ENCODE measurements at regions not wholly inside any gene's neighbourhood (a gene's known extent, or its start where the extent isn't known, plus 50 kb on each side); places are given as distances from the start of the nearest gene placed in this dataset.

- Histone ChIP-seq H3K27ac (peak overlapping the region in 1 of 5 donors; percentile 83), H3K36me3 (replicated peaks in 1 of 2) (no peaks in the 10 kb centered on the region), H3K9me3 (replicated peaks in 1 of 3) (no peaks in the 10 kb centered on the region), H3K4me1 (replicated peaks in 1 of 2) (peaks cover 18 to 29% of the 10 kb centered on the region in 2 donors), H3K4me3 (no peak overlapping the region), H3K27me3 (no peaks in the 10 kb centered on the region)
- TF ChIP-seq, protein P1, sequence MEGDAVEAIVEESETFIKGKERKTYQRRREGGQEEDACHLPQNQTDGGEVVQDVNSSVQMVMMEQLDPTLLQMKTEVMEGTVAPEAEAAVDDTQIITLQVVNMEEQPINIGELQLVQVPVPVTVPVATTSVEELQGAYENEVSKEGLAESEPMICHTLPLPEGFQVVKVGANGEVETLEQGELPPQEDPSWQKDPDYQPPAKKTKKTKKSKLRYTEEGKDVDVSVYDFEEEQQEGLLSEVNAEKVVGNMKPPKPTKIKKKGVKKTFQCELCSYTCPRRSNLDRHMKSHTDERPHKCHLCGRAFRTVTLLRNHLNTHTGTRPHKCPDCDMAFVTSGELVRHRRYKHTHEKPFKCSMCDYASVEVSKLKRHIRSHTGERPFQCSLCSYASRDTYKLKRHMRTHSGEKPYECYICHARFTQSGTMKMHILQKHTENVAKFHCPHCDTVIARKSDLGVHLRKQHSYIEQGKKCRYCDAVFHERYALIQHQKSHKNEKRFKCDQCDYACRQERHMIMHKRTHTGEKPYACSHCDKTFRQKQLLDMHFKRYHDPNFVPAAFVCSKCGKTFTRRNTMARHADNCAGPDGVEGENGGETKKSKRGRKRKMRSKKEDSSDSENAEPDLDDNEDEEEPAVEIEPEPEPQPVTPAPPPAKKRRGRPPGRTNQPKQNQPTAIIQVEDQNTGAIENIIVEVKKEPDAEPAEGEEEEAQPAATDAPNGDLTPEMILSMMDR (IDR thresholded peaks at IDR 0.05) = no peak
- no peak for TF ChIP-seq POLR2A (IDR thresholded peaks at IDR 0.05)
- WGBS, 4 donors = 57 to 76% (median 62%) methylated on average over 7 of the region's 7 CpGs
- DNase-seq = no peak
- intact Hi-C loops (cut with DNase I) = no loop called here
These were observed 454.6 kb downstream of the MIAT start for GRCh38 chr22:27111796-27112672.

- TF ChIP-seq, protein P1 (IDR thresholded peaks at IDR 0.05) = peak in 3 of 6 experiments; percentile 9 to 22 (median 14)
- no peak for TF ChIP-seq POLR2A (IDR thresholded peaks at IDR 0.05)
- H3K27me3 ChIP-seq = no peaks in the 10 kb centered on the region
- peak overlapping the region in 2 of 5 donors; percentile 65 to 83 for H3K27ac ChIP-seq
- no peaks in the 10 kb centered on the region for H3K9me3 ChIP-seq (replicated peaks in 1 of 3)
- H3K4me1 ChIP-seq (replicated peaks in 1 of 2) = peaks cover 15 to 21% of the 10 kb centered on the region in 2 donors
- intact Hi-C loops (cut with DNase I) = no loop called here
- DNase-seq = peak; percentile 71 to 90 (median 87)
- H3K36me3 ChIP-seq (replicated peaks in 1 of 2) = no peaks in the 10 kb centered on the region
- WGBS, 4 donors = 12 to 32% (median 17%) methylated on average over 4 of the region's 4 CpGs
- no peak overlapping the region for H3K4me3 ChIP-seq
These were observed 455.8 kb downstream of the MIAT start for GRCh38 chr22:27113211-27113635.

GRCh38 chr22:27113641-27114040 lies 456.3 kb downstream of the MIAT start:
- Histone ChIP-seq H3K36me3 (replicated peaks in 1 of 2) (no peaks in the 10 kb centered on the region), H3K9me3 (replicated peaks in 1 of 3) (no peaks in the 10 kb centered on the region), H3K4me1 (replicated peaks in 1 of 2) (peaks cover 10 to 17% of the 10 kb centered on the region in 2 donors), H3K27me3 (no peaks in the 10 kb centered on the region), H3K4me3 (no peak overlapping the region), H3K27ac (peak overlapping the region in 2 of 5 donors; percentile 22 to 83)
- TF ChIP-seq, protein P1 (IDR thresholded peaks at IDR 0.05) = no peak
- no peak for TF ChIP-seq POLR2A (IDR thresholded peaks at IDR 0.05)
- DNase-seq = no peak
- intact Hi-C loops (cut with DNase I) = no loop called here

GRCh38 chr22:27114186-27114585 lies 456.8 kb downstream of the MIAT start:
- intact Hi-C loops (cut with DNase I) = no loop called here
- H3K36me3 ChIP-seq (replicated peaks in 1 of 2) = no peaks in the 10 kb centered on the region

More at GRCh38 chr22:27114186-27114585, 456.8 kb downstream of the MIAT start:
- peaks cover 5 to 12% of the 10 kb centered on the region in 2 donors for H3K4me1 ChIP-seq (replicated peaks in 1 of 2)
- TF ChIP-seq, protein P1 (IDR thresholded peaks at IDR 0.05) = no peak
- no peak for TF ChIP-seq POLR2A (IDR thresholded peaks at IDR 0.05)
- H3K9me3 ChIP-seq (replicated peaks in 1 of 3) = no peaks in the 10 kb centered on the region
- H3K27ac ChIP-seq = no peak overlapping the region
- 90 to 98% (median 93%) methylated on average over 9 of the region's 9 CpGs for WGBS, 4 donors
- DNase-seq = no peak
- H3K27me3 ChIP-seq = no peaks in the 10 kb centered on the region
- H3K4me3 ChIP-seq = no peak overlapping the region

Measured in adrenal gland (tissue), 9 donors.